Aorta (tissue), 5 donors: ENCODE measurements at regions not wholly inside any gene's neighbourhood (a gene's known extent, or its start where the extent isn't known, plus 50 kb on each side); places are given as distances from the start of the nearest gene placed in this dataset.
"Not testable (repeated sequence)": the region's sequence is repeated elsewhere in the genome, so short reads cannot be mapped to it uniquely, and the experiment has no call there.

Experiments used
- ATAC-seq: fragments of 200-7000 bp; cut with Tn5 transposase; one replicate; pipeline ENCODE4 v1.9.1; 2022; ENCODE audit warnings: moderate library complexity; ENCODE audit not compliant: low FRiP score
- DNase-seq, 2 donors: peaks; one replicate each; pipeline ENCODE4 v3.0.0-alpha.2; 2020
- H3K27ac ChIP-seq, 2 donors: one replicate each; pipeline ENCODE4 v1.5.1; 2013; ENCODE audit warnings: low read length in 2 of 2, mild to moderate bottlenecking in 2 of 2, moderate library complexity in 2 of 2, control low read depth in 1 of 2, inconsistent platforms in 1 of 2, low read depth in 1 of 2
- H3K27me3 ChIP-seq, 2 donors: one replicate each; pipeline ENCODE4 v1.6.1; 2013; ENCODE audit warnings: control low read depth in 1 of 2, low read length in 1 of 2, mild to moderate bottlenecking in 1 of 2, moderate library complexity in 1 of 2; ENCODE audit not compliant: insufficient read depth in 2 of 2, control insufficient read depth in 1 of 2
- H3K36me3 ChIP-seq, 2 donors: one replicate each; pipeline ENCODE4 v1.6.1; 2013; ENCODE audit warnings: control low read depth in 1 of 2, low read length in 1 of 2, mild to moderate bottlenecking in 1 of 2; ENCODE audit not compliant: insufficient read depth in 2 of 2, control insufficient read depth in 1 of 2
- H3K4me1 ChIP-seq, 2 donors: one replicate each; pipeline ENCODE4 v1.6.1; 2013; ENCODE audit warnings: low read length in 2 of 2, control low read depth in 1 of 2, mild to moderate bottlenecking in 1 of 2, moderate library complexity in 1 of 2; ENCODE audit not compliant: insufficient read depth in 2 of 2, control insufficient read depth in 1 of 2
- H3K4me3 ChIP-seq, 2 donors: one replicate each; pipeline ENCODE4 v1.5.1; 2013; ENCODE audit warnings: low read length in 2 of 2, control low read depth in 1 of 2, mild to moderate bottlenecking in 1 of 2
- H3K9me3 ChIP-seq: one replicate; pipeline ENCODE4 v1.6.1; 2013; ENCODE audit warnings: mild to moderate bottlenecking, low read length; ENCODE audit not compliant: control insufficient read depth
- WGBS, 2 donors: extraction: QIAGEN DNeasy Blood & Tissue Kit; methylation state at CpG; one replicate each; pipeline ENCODE4 v1.1.7; 2013; 5-methylcytosine and 5-hydroxymethylcytosine counted together
- intact Hi-C, 2 donors: fragments of 100-400 bp; cut with DNase I; formaldehyde crosslinking; loops; one replicate each; pipeline versions ENCODE4 v1.14.2 to v1.15.0; 2022
- donor health status: healthy with polysubstance abuse.
- donor health status: Bipolar disorder and iron deficiency.
- donor health status: DM: no; HTN: no; CAD: no.
- donor health status: DM: no; HTN: no; CAD: no.
- donor health status: DM: yes; HTN: yes; CAD: no.

DNA sequence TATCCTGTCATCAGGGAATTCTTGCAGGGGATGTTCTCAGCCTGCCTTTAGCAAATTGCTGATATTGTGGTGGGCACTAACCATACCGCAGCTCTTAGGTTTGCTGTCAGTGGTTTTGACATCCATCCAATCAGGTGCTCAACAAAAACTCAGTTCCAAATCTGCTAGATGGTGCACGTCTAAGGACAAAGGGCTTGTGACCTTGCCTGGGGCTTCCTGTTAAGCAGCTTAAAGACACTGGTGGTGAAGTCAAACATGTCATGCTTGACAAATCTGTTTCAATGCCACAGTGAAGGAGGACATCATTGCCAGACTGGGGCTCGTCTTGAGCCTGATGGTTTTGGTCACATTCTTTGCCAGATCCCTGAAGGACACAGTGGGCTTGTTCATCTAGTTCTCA lies 179.8 kb upstream of the NOX3 start:
- intact Hi-C loops: no loop called here
- Histone ChIP-seq H3K27me3 (no peaks in the 10 kb centered on the region), H3K27ac (no peak overlapping the region), H3K36me3 (no peaks in the 10 kb centered on the region), H3K4me1 (no peaks in the 10 kb centered on the region), H3K9me3 (peaks cover 3% of the 10 kb centered on the region), H3K4me3 (no peak overlapping the region)
- no peak for ATAC-seq
- WGBS, 2 donors: 74% methylated on average over 3 of the region's 3 CpGs
- no peak for DNase-seq

DNA sequence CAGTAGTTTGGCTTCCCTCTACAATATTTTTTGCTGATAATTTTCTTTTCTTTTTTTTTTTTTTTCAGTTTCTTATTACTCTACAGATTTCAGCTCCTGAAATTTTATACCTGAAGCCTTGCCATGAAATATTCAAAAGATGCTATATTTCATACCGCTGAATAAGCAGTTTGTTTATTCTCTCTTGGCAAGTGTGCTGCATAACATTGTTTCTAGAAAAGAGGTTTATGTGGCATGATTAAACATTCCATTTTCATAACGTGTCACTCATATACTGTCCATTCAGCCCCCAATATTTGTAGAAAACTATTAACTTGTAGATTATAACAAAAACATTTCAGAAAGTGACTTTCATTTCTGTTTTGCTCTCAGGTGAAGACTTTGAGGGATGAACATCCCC lies 174.4 kb upstream of the NOX3 start:
- Histone ChIP-seq H3K27me3 (no peaks in the 10 kb centered on the region), H3K4me1 (no peaks in the 10 kb centered on the region), H3K27ac (no peak overlapping the region), H3K36me3 (no peaks in the 10 kb centered on the region), H3K4me3 (no peak overlapping the region), H3K9me3 (no peaks in the 10 kb centered on the region)
- ATAC-seq: no peak
- no peak for DNase-seq
- WGBS, 2 donors: 36 to 50% methylated on average over 2 of the region's 2 CpGs
- intact Hi-C loops: no loop called here

DNA sequence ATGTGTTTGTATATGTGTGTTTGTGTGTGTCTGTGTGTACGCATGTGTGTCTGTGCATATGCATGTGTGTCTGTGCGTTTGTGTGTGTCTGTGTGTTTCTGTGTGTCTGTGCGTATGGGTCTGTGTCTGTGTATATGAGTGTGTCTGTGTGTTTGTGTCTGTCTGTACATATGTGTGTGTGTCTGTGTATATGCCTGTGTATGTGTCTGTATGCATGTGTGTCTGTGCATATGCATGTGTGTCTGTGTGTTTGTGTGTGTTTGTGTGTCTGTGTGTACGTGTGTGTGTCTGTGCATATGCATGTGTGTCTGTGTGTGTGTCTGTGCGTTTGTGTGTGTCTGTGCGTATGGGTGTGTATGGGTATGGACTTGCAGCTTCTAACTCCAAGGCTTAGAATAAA lies 174.0 kb upstream of the NOX3 start:
- DNase-seq (no peak), ATAC-seq (no peak)
- WGBS, 2 donors: 61 to 76% methylated on average over 6 of the region's 6 CpGs
- H3K36me3 ChIP-seq: no peaks in the 10 kb centered on the region
- no peaks in the 10 kb centered on the region for H3K27me3 ChIP-seq
- no peaks in the 10 kb centered on the region for H3K4me1 ChIP-seq
- intact Hi-C loops: no loop called here
- no peak overlapping the region for H3K27ac ChIP-seq
- no peaks in the 10 kb centered on the region for H3K9me3 ChIP-seq
- no peak overlapping the region for H3K4me3 ChIP-seq

DNA sequence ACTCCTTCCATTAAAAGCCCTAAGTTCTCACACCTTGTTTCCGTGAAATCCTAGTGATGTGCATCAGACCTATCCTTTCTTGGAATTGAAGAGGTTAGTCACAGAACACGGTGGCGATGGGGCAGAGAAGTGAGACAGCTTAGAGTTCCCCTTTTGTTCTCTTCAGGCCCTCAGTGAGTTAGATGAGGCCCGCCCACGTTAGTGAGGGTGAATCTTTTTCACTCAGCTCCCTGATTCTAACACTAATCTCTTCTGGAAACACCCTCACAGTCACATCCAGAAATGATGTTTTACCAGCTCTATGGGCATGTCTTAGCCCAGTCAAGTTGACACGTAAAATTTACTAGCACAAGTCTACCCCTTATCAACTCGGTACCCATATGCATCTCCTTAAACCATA lies 172.7 kb upstream of the NOX3 start:
- Histone ChIP-seq H3K36me3 (no peaks in the 10 kb centered on the region), H3K4me1 (no peaks in the 10 kb centered on the region), H3K27ac (no peak overlapping the region), H3K9me3 (no peaks in the 10 kb centered on the region), H3K4me3 (no peak overlapping the region), H3K27me3 (no peaks in the 10 kb centered on the region)
- WGBS, 2 donors: 82 to 84% methylated on average over 7 of the region's 7 CpGs
- intact Hi-C loops: no loop called here
- ATAC-seq (no peak), DNase-seq (no peak)

DNA sequence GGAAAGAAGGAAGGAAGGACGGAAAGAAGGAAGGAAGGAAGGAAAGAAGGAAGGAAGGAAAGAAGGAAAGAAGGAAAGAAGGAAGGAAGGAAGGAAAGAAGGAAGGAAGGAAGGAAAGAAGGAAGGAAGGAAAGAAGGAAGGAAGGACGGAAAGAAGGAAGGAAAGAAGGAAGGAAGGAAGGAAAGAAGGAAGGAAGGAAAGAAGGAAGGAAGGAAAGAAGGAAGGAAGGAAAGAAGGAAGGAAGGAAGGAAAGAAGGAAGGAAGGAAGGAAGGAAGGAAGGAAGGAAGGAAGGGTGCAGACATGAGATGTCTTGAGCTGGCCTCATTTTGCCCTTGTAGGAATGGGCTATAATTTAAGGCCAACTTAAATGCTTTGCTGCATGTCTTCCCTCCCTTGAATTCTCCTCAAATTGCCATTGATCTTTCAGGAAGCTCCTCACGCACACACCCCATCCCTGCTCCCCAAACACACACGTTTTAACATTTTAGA lies 172.1 kb upstream of the NOX3 start:
- H3K4me1 ChIP-seq, H3K27me3 ChIP-seq, H3K36me3 ChIP-seq, DNase-seq, H3K27ac ChIP-seq, intact Hi-C loops, ATAC-seq, H3K9me3 ChIP-seq, H3K4me3 ChIP-seq: not testable (repeated sequence)
- WGBS, 2 donors: 71 to 74% methylated on average over 4 of the region's 4 CpGs

DNA sequence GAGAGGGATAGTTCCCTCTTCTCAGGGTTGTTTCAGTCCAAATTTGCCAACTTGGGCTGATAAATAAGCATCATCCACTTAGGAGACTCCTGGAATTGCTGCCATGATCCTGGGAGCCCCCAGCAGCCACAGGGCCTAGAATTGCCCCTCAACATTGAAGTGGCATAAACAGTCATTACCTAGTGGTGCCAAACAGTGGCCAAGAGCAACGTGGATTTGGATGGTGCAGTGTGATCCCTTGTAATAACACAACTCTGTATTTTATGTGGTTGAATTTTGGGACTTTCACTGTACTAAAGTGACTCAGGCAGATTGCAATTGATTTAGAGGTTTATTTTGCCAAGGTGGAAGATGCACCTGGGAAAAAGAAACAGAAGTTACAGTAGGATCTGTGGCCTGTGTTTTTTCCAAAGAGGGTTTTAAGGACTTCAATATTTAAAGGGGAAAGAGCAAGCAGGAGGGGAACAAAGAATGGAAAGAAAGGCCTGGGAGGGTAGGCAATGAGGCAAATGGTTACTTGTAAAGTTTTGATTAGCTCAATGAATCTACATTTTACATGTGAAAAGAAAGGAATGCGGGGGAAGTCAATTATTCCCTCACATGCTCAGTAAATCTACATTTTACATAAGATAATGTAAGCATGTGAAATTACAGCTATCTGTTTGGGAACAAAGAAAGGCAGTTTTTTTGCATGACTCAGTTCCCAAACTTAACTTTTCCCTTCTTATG lies 168.0 kb upstream of the NOX3 start:
- Histone ChIP-seq H3K4me3 (no peak overlapping the region), H3K36me3 (no peaks in the 10 kb centered on the region), H3K4me1 (no peaks in the 10 kb centered on the region), H3K27ac (no peak overlapping the region), H3K27me3 (no peaks in the 10 kb centered on the region), H3K9me3 (no peaks in the 10 kb centered on the region)
- intact Hi-C loops: no loop called here
- no peak for DNase-seq
- no peak for ATAC-seq
- WGBS, 2 donors: 45 to 53% methylated on average over 2 of the region's 2 CpGs

DNA sequence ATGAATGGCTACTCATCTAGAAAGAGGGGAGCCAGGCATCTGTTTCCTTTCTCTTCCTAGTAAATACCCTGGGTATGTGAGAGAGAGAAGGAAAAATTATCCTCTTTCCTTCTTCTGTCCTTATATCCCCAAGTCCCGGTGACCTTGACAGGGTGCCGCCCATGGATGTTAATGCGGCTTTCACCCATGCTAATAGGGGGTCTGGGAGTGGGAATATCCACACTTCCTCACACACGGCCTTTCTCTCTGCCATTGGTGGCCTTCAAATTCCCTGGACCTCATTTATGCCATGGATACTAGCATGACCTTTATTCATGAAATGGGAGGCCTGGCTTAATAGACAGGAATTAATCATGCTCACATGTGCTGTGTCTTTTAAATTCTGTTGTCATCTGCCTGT lies 159.0 kb upstream of the NOX3 start:
- Histone ChIP-seq H3K4me3 (no peak overlapping the region), H3K27ac (no peak overlapping the region), H3K27me3 (no peaks in the 10 kb centered on the region), H3K36me3 (no peaks in the 10 kb centered on the region), H3K4me1 (no peaks in the 10 kb centered on the region), H3K9me3 (peaks cover 3% of the 10 kb centered on the region)
- WGBS, 2 donors: 72 to 93% methylated on average over 4 of the region's 4 CpGs
- intact Hi-C loops: no loop called here
- ATAC-seq: no peak
- no peak for DNase-seq

DNA sequence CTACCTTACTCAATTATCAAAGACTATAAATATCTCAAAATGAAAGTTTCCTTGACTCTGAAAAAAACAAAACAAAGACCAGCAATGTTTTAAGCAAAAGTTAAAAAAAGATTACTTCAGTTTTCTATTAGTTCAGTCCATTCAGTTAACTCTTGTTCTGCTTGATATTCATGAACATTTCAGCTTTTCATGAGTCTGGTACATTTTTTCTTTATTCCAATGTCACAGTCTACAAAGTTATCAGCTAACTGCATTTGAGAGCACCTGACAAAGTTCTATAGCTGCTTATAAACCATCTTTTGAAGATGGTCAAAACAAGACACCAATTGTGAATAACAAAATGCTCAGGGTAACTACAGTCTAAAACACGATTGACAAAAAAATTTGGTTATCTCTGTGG lies 156.1 kb upstream of the NOX3 start:
- intact Hi-C loops: no loop called here
- no peak overlapping the region for H3K4me3 ChIP-seq
- H3K36me3 ChIP-seq: no peaks in the 10 kb centered on the region
- peaks cover 3% of the 10 kb centered on the region for H3K9me3 ChIP-seq
- H3K4me1 ChIP-seq: no peaks in the 10 kb centered on the region
- WGBS, 2 donors: 78 to 82% methylated on average over 1 of the region's 1 CpG
- H3K27me3 ChIP-seq: no peaks in the 10 kb centered on the region
- ATAC-seq (no peak), DNase-seq (no peak)
- H3K27ac ChIP-seq: no peak overlapping the region

DNA sequence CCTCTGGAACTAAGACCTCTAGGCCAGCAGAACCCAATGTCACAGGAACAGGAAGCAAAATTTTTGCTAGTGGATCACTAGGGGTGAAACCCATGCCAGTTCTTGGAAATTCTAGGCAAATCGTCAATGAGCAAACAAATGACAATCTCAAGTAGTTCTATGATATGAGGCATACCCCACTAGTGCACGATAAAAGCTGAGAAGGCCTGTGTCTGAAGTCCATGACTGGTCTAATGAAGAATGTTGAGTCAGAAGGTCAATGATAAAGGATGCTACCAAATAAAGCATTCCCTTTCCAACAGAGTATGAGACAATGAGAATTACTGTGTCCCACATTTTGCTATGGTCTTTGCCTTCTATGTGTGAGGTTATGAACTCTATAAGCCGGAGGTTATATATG lies 149.4 kb upstream of the NOX3 start:
- H3K27me3 ChIP-seq: no peaks in the 10 kb centered on the region
- H3K27ac ChIP-seq: no peak overlapping the region
- WGBS, 2 donors: 87 to 92% methylated on average over 3 of the region's 3 CpGs
- ATAC-seq: no peak
- no peak for DNase-seq
- no peaks in the 10 kb centered on the region for H3K4me1 ChIP-seq
- no peaks in the 10 kb centered on the region for H3K36me3 ChIP-seq
- no peak overlapping the region for H3K4me3 ChIP-seq
- intact Hi-C loops: no loop called here
- no peaks in the 10 kb centered on the region for H3K9me3 ChIP-seq
